ENCODE measurements at regions not wholly inside any gene's neighbourhood (a gene's known extent, or its start where the extent isn't known, plus 50 kb on each side); places are given as distances from the start of the nearest gene placed in this dataset.
A peak's percentile ranks its signal among the peaks of the same experiment; 100 is the strongest.

GRCh38 chr10:126749015-126749655 lies 78.6 kb upstream of the C10orf90 start:
- H3K4me3 Mint-ChIP-seq (ENCODE audit: unreplicated experiment): no peak overlapping the region
- no peaks in the 10 kb centered on the region for H3K36me3 Mint-ChIP-seq (ENCODE audit: low read depth, unreplicated experiment)
- Histone ChIP-seq H3K27ac (ENCODE audit: low read depth, low read length) (no peak overlapping the region), H3K9me3 (ENCODE audit: insufficient read depth, low read depth, low read length) (no peaks in the 10 kb centered on the region), H4K20me1 (ENCODE audit: insufficient read depth, low read length) (no peaks in the 10 kb centered on the region), H3K4me2 (ENCODE audit: low read length) (no peak overlapping the region), H3K27me3 (ENCODE audit: insufficient read depth, low read length) (no peaks in the 10 kb centered on the region), H2AFZ (ENCODE audit: low read depth, low read length) (no peak overlapping the region), H3K9ac (ENCODE audit: low read length) (no peak overlapping the region), H3K79me2 (ENCODE audit: insufficient read depth, low read length) (no peaks in the 10 kb centered on the region), H3K36me3 (ENCODE audit: insufficient read depth, low read length) (no peaks in the 10 kb centered on the region), H3K4me3 (ENCODE audit: insufficient read depth, low read depth, low read length) (no peak overlapping the region), H3K4me1 (ENCODE audit: insufficient read depth, low read length) (peaks cover 3% of the 10 kb centered on the region)
- no peaks in the 10 kb centered on the region for H3K9me3 Mint-ChIP-seq (ENCODE audit: unreplicated experiment)
- peak; percentile 88 for TF ChIP-seq CTCF (IDR thresholded peaks at IDR 0.05; ENCODE audit: insufficient read depth, low read depth, low read length)
- TF ChIP-seq EZH2 (IDR thresholded peaks at IDR 0.05; ENCODE audit: insufficient read depth, low read length): no peak
- DNase-seq (ENCODE audit: low read depth): peak; percentile 71
- H3K27ac Mint-ChIP-seq (ENCODE audit: unreplicated experiment): no peak overlapping the region
- peak; percentile 71 for FAIRE-seq
- peaks cover 7% of the 10 kb centered on the region for H3K4me1 Mint-ChIP-seq (ENCODE audit: low read depth, unreplicated experiment)
- H3K27me3 Mint-ChIP-seq (ENCODE audit: low read depth, unreplicated experiment): peaks cover 5% of the 10 kb centered on the region

GRCh38 chr10:126754966-126755365 lies 84.5 kb upstream of the C10orf90 start:
- Histone ChIP-seq H3K4me1 (ENCODE audit: insufficient read depth, low read length) (no peaks in the 10 kb centered on the region), H3K27ac (ENCODE audit: low read depth, low read length) (no peak overlapping the region), H3K9me3 (ENCODE audit: insufficient read depth, low read depth, low read length) (no peaks in the 10 kb centered on the region), H3K9ac (ENCODE audit: low read length) (no peak overlapping the region), H3K79me2 (ENCODE audit: insufficient read depth, low read length) (no peaks in the 10 kb centered on the region), H2AFZ (ENCODE audit: low read depth, low read length) (no peak overlapping the region), H3K4me2 (ENCODE audit: low read length) (no peak overlapping the region), H3K27me3 (ENCODE audit: insufficient read depth, low read length) (no peaks in the 10 kb centered on the region), H3K36me3 (ENCODE audit: insufficient read depth, low read length) (no peaks in the 10 kb centered on the region), H4K20me1 (ENCODE audit: insufficient read depth, low read length) (no peaks in the 10 kb centered on the region), H3K4me3 (ENCODE audit: insufficient read depth, low read depth, low read length) (no peak overlapping the region)
- TF ChIP-seq CTCF (IDR thresholded peaks at IDR 0.05; ENCODE audit: insufficient read depth, low read depth, low read length) (no peak), EZH2 (IDR thresholded peaks at IDR 0.05; ENCODE audit: insufficient read depth, low read length) (no peak)
- Mint-ChIP-seq H3K36me3 (ENCODE audit: low read depth, unreplicated experiment) (no peaks in the 10 kb centered on the region), H3K27me3 (ENCODE audit: low read depth, unreplicated experiment) (peaks cover 2% of the 10 kb centered on the region), H3K9me3 (ENCODE audit: unreplicated experiment) (no peaks in the 10 kb centered on the region), H3K27ac (ENCODE audit: unreplicated experiment) (no peak overlapping the region), H3K4me3 (ENCODE audit: unreplicated experiment) (no peak overlapping the region), H3K4me1 (ENCODE audit: low read depth, unreplicated experiment) (peaks cover 2% of the 10 kb centered on the region)
- FAIRE-seq (no peak), DNase-seq (ENCODE audit: low read depth) (no peak)

GRCh38 chr10:126758867-126759266 lies 88.4 kb upstream of the C10orf90 start:
- DNase-seq (ENCODE audit: low read depth): no peak
- Histone ChIP-seq H3K79me2 (ENCODE audit: insufficient read depth, low read length) (no peaks in the 10 kb centered on the region), H4K20me1 (ENCODE audit: insufficient read depth, low read length) (no peaks in the 10 kb centered on the region), H3K9ac (ENCODE audit: low read length) (no peak overlapping the region), H3K4me2 (ENCODE audit: low read length) (no peak overlapping the region), H3K27me3 (ENCODE audit: insufficient read depth, low read length) (no peaks in the 10 kb centered on the region), H3K9me3 (ENCODE audit: insufficient read depth, low read depth, low read length) (no peaks in the 10 kb centered on the region), H2AFZ (ENCODE audit: low read depth, low read length) (no peak overlapping the region), H3K4me3 (ENCODE audit: insufficient read depth, low read depth, low read length) (no peak overlapping the region), H3K36me3 (ENCODE audit: insufficient read depth, low read length) (no peaks in the 10 kb centered on the region), H3K27ac (ENCODE audit: low read depth, low read length) (no peak overlapping the region), H3K4me1 (ENCODE audit: insufficient read depth, low read length) (no peaks in the 10 kb centered on the region)
- H3K27ac Mint-ChIP-seq (ENCODE audit: unreplicated experiment): no peak overlapping the region
- no peak overlapping the region for H3K4me3 Mint-ChIP-seq (ENCODE audit: unreplicated experiment)
- H3K36me3 Mint-ChIP-seq (ENCODE audit: low read depth, unreplicated experiment): no peaks in the 10 kb centered on the region
- peaks cover 14% of the 10 kb centered on the region for H3K9me3 Mint-ChIP-seq (ENCODE audit: unreplicated experiment)
- H3K27me3 Mint-ChIP-seq (ENCODE audit: low read depth, unreplicated experiment): peaks cover 2% of the 10 kb centered on the region
- peaks cover 2% of the 10 kb centered on the region for H3K4me1 Mint-ChIP-seq (ENCODE audit: low read depth, unreplicated experiment)
- FAIRE-seq: no peak
- TF ChIP-seq EZH2 (IDR thresholded peaks at IDR 0.05; ENCODE audit: insufficient read depth, low read length) (no peak), CTCF (IDR thresholded peaks at IDR 0.05; ENCODE audit: insufficient read depth, low read depth, low read length) (no peak)
